ENCODE measurements at regions not wholly inside any gene's neighbourhood (a gene's known extent, or its start where the extent isn't known, plus 50 kb on each side); places are given as distances from the start of the nearest gene placed in this dataset.
"Not testable (repeated sequence)": the region's sequence is repeated elsewhere in the genome, so short reads cannot be mapped to it uniquely, and the experiment has no call there.

DNA sequence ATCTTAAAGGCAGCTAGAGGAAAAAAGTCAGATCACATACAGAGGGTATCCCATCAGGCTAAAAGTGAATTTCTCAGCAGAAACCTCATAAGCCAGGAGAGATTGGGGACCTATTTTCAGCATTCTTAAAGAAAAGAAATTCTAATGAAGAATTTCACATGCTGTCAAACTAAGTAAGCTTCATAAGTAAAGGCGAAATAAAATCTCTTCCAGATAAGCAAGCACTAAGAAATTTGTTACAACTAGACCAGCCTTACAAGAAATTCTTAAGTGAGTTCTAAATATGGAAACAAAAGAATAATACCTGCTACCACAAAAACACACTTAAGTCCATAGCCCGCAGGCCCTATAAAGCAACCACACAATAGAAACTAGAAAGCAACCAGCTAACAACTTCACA lies 186.1 kb downstream of the ETAA1 start:
- no peak overlapping the region for H3K4me3 ChIP-seq (ENCODE audit: low read length, poor library complexity, severe bottlenecking)
- no peaks in the 10 kb centered on the region for H3K27me3 ChIP-seq (ENCODE audit: insufficient read depth, low read length, poor library complexity, severe bottlenecking)
- no peak for TF ChIP-seq CTCF (conservative IDR thresholded peaks at IDR 0.05; ENCODE audit: low read length)
- TF ChIP-seq EZH2phosphoT487 (IDR thresholded peaks at IDR 0.05; ENCODE audit: borderline replicate concordance), result no peak
- no peaks in the 10 kb centered on the region for H3K79me2 ChIP-seq (ENCODE audit: insufficient read depth, low read length)
- H3K36me3 ChIP-seq (ENCODE audit: insufficient read depth, low read length), result no peaks in the 10 kb centered on the region
- H3K4me2 ChIP-seq (ENCODE audit: low read depth, low read length, poor library complexity, severe bottlenecking), result no peak overlapping the region
- no peak overlapping the region for H3K9ac ChIP-seq (ENCODE audit: low read depth, low read length, poor library complexity, severe bottlenecking)
- H4K20me1 ChIP-seq (ENCODE audit: insufficient read depth, low read length, poor library complexity, severe bottlenecking), result no peaks in the 10 kb centered on the region
- H3K4me1 ChIP-seq (ENCODE audit: insufficient read depth, low read length, poor library complexity, severe bottlenecking), result no peaks in the 10 kb centered on the region
- H3F3A ChIP-seq (ENCODE audit: low read depth), result no peaks in the 10 kb centered on the region
- 0 out of 2 replicates have a peak, but pooled peaks cover 3% of the 10 kb centered on the region for H3K9me3 ChIP-seq (ENCODE audit: insufficient read depth, low read depth, low read length)
- no peak overlapping the region for H2AFZ ChIP-seq (ENCODE audit: low read length)
- no peaks in the 10 kb centered on the region for H3K9me2 ChIP-seq (replicated peaks; ENCODE audit: low read depth, low read length)

GRCh38 chr2:67585400-67585799 lies 188.3 kb downstream of the ETAA1 start:
- Histone ChIP-seq H2AFZ (ENCODE audit: low read length) (no peak overlapping the region), H3K4me1 (ENCODE audit: insufficient read depth, low read length, poor library complexity, severe bottlenecking) (no peaks in the 10 kb centered on the region), H3K36me3 (ENCODE audit: insufficient read depth, low read length) (no peaks in the 10 kb centered on the region), H3K9me3 (ENCODE audit: insufficient read depth, low read depth, low read length) (0 out of 2 replicates have a peak, but pooled peaks cover 3% of the 10 kb centered on the region), H3K9ac (ENCODE audit: low read depth, low read length, poor library complexity, severe bottlenecking) (no peak overlapping the region), H3F3A (ENCODE audit: low read depth) (no peaks in the 10 kb centered on the region), H4K20me1 (ENCODE audit: insufficient read depth, low read length, poor library complexity, severe bottlenecking) (no peaks in the 10 kb centered on the region), H3K4me3 (ENCODE audit: low read length, poor library complexity, severe bottlenecking) (no peak overlapping the region), H3K9me2 (replicated peaks; ENCODE audit: low read depth, low read length) (no peaks in the 10 kb centered on the region), H3K4me2 (ENCODE audit: low read depth, low read length, poor library complexity, severe bottlenecking) (no peak overlapping the region), H3K27me3 (ENCODE audit: insufficient read depth, low read length, poor library complexity, severe bottlenecking) (no peaks in the 10 kb centered on the region), H3K79me2 (ENCODE audit: insufficient read depth, low read length) (no peaks in the 10 kb centered on the region)
- no peak for TF ChIP-seq EZH2phosphoT487 (IDR thresholded peaks at IDR 0.05; ENCODE audit: borderline replicate concordance)
- TF ChIP-seq CTCF (conservative IDR thresholded peaks at IDR 0.05; ENCODE audit: low read length), result no peak

DNA sequence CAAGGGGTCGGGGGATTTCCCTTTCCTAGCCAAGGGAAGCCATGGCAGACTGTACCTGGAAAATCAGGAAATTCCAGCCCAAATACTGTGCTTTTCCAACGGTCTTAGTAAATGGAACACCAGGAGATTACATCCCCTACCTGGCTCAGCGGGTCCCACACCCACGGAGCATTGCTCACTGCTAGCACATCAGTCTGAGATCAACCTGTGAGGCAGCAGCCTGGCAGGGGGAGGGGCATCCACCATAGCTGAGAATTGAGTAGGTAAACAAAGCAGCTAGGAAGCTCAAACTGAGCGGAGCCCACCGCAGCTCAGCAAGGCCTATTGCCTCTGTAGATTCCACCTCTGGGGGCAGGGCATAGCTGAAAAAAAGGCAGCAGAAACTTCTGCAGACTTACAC lies 192.0 kb downstream of the ETAA1 start:
- H3K9ac ChIP-seq (ENCODE audit: low read depth, low read length, poor library complexity, severe bottlenecking); H3K79me2 ChIP-seq (ENCODE audit: insufficient read depth, low read length); H3K9me2 ChIP-seq (replicated peaks; ENCODE audit: low read depth, low read length); H3K4me1 ChIP-seq (ENCODE audit: insufficient read depth, low read length, poor library complexity, severe bottlenecking); H3F3A ChIP-seq (ENCODE audit: low read depth); H3K4me2 ChIP-seq (ENCODE audit: low read depth, low read length, poor library complexity, severe bottlenecking); H3K27me3 ChIP-seq (ENCODE audit: insufficient read depth, low read length, poor library complexity, severe bottlenecking); H4K20me1 ChIP-seq (ENCODE audit: insufficient read depth, low read length, poor library complexity, severe bottlenecking); H3K36me3 ChIP-seq (ENCODE audit: insufficient read depth, low read length); H3K9me3 ChIP-seq (ENCODE audit: insufficient read depth, low read depth, low read length); H2AFZ ChIP-seq (ENCODE audit: low read length); H3K4me3 ChIP-seq (ENCODE audit: low read length, poor library complexity, severe bottlenecking): not testable (repeated sequence)

- H3K4me2 ChIP-seq (ENCODE audit: low read depth, low read length, poor library complexity, severe bottlenecking); H4K20me1 ChIP-seq (ENCODE audit: insufficient read depth, low read length, poor library complexity, severe bottlenecking); H3K9me3 ChIP-seq (ENCODE audit: insufficient read depth, low read depth, low read length); H3F3A ChIP-seq (ENCODE audit: low read depth); H3K4me3 ChIP-seq (ENCODE audit: low read length, poor library complexity, severe bottlenecking); H3K4me1 ChIP-seq (ENCODE audit: insufficient read depth, low read length, poor library complexity, severe bottlenecking); H3K79me2 ChIP-seq (ENCODE audit: insufficient read depth, low read length); H3K27me3 ChIP-seq (ENCODE audit: insufficient read depth, low read length, poor library complexity, severe bottlenecking); H3K9ac ChIP-seq (ENCODE audit: low read depth, low read length, poor library complexity, severe bottlenecking); H3K36me3 ChIP-seq (ENCODE audit: insufficient read depth, low read length); H2AFZ ChIP-seq (ENCODE audit: low read length); H3K9me2 ChIP-seq (replicated peaks; ENCODE audit: low read depth, low read length): not testable (repeated sequence)
Observed at GRCh38 chr2:67594522-67594921, 197.4 kb downstream of the ETAA1 start.
